NCI-H2081 treated with DMSO at 0.1 percent for 48 hours (cell line): ENCODE measurements at regions not wholly inside any gene's neighbourhood (a gene's known extent, or its start where the extent isn't known, plus 50 kb on each side); places are given as distances from the start of the nearest gene placed in this dataset.
"Not testable (repeated sequence)": the region's sequence is repeated elsewhere in the genome, so short reads cannot be mapped to it uniquely, and the experiment has no call there.

Experiments
- DNase-seq: peaks from one replicate; lab custom pipeline; 2025; lab: John Stamatoyannopoulos, UW

DNA sequence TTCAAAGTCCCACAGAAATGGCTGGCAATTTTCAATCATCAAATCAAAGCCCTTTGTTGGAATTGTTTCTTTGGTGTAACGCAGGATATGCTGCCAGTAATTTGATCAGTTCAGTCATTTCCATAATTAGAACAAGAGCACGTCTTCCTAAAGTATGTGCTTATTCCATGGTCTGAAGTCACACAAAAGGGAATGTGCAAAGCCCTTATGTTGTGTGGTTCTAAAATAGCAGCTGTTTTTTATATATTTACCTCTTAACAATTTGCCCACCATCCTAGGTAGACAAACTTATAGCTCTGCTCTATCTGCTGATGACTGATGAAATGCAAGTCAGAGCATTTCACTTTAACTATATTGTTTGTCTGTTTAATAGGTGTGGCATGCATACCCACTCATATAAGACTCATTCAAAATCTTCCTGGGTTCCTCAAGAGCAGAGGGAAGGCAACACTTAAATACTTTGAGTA, 176.1 kb upstream of the SLC38A2 start:
- no peak for DNase-seq

DNA sequence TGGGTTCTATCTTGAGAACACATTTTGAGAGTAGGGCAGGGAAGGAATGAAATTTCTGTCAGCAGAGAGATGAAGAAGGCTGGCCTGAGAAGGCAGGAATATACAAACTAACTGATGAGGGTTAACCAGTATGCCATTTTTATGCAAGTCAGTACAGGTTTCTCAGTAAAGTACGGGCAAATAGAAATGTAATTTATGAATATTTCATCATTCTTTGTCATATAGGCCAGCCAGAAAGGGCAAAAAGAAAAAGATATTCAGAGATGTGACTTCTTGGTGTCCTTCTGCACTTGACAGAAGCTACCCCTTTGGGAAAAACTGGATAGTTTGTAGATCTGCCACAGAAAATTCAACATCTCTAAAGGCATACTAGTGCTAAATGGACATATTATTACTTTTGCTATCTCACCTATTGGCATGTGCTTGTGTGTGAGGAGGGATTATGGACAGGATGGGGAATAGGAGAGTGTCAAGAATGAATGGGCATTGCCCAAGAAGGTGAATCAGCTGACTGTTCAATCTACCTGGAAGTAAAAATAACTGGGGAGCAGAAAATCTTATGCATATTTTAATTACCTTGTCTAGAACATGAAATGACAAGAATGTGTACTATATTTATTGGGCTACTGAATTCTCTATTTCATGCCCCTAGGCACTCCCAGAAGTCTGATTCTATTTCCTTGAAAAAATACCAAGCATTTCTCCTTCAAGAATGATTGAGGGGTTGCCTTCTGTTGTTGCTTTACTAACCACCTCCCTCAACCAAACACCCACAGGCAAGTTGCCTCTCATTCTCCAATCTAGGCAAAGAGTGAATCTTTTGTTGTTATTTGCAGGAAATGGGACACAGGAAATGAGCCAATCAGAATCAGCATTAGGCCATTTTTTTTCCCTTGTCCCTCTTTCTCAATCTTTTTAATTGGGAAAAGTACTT, 175.1 kb upstream of the SLC38A2 start:
- DNase-seq, result no peak

DNA sequence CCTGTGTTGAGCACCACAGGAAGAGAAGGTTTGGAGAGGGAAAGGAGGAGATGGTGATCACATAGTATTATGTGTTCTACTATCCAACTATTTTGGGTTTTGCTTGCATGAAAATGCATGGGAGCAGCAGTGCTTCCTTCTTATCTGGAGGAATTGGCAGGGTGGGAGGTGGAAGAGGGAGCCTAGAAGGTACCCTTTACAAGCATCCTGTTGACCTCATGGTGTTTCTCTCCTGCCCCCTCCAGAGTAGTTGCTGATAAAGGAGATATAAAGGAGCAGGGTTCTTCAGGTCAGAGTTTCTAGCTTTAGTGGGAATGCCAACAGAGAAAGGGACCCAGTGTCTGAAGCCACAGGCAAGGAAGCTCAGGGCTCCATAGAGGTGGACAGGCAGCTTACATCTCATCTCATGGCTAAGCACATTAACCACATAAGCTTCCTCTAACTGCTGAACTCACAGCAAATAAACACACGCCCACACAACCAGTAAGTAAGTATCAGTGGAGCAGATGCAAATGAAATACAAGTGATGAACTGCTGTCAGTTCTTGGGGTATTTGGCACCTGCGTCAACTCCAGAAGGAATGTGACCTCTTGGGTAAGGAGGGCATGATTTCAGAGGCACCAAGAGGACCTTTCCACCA, 174.2 kb upstream of the SLC38A2 start:
- no peak for DNase-seq

DNA sequence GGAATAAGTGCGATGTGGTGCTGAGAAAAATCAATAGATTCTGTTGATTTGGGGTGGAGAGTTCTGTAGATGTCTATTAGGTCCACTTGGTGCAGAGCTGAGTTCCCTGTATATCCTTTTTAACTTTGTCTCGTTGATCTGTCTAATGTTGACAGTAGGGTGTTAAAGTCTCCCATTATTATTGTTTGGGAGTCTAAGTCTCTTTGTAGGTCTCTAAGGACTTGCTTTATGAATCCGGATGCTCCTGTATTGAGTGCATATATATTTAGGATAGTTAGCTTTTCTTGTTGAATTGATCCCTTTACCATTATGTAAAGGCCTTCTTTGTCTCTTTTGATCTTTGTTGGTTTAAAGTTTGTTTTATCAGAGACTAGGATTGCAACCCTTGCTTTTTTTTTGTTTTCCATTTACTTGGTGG, 170.8 kb upstream of the SLC38A2 start:
- not testable (repeated sequence) for DNase-seq

DNA sequence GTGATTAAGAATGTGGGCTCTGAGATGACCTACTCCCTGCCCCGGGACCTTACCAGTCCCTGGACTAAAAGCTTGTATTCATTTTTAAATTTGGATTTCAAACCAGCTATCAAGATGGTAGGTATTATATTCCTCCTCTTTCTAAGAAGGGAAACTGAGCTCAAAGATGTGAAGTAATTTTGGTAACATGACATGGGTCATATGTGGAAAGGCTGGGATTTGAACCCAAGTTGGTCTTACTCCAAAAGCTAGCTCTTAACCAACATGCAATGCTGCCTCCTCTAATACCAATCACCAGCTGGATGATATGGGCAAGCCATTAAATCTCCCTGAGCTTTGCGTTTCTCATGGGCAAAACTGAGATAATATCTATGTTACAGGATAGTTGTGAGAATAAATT, 166.4 kb upstream of the SLC38A2 start:
- no peak for DNase-seq

GRCh38 chr12:46537387-46537955, 164.9 kb upstream of the SLC38A2 start:
- DNase-seq, result no peak

DNA sequence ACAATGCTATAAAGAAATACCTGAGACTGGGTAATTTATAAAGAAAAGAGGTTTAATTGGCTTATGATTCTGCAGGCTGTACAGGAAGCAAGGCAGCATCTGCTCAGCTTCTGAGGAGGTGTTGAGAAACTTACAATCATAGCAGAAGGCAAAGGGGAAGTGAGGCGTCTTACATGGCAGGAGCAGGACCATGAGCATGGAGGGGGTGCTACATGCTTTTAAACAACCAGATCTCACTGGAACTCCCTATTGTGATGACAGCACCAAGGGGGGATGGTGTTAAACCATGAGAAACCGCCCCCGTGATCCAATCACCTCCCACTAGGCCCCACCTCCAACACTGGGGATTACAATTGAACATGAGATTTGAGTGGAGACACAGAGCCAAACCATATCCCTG, 163.7 kb upstream of the SLC38A2 start:
- not testable (repeated sequence) for DNase-seq

DNA sequence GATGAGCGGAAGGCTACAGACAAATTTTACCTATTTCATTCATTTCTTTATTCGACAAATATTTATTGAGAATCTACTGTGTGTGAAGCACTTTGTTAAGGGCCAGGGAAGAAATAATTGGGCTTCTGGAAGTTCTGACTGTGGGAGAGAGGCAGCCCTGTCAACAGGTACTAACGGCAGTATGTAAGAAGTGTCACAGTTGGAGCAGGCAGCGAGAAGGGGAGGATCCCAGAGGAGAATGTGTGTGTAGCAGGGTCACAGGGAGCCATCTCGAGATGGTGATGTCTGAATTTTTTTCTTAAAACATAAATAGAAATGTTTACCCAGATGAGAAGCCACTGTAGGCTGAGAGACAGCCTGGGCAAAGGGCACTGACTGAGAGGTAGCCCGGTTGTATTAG, 163.3 kb upstream of the SLC38A2 start:
- no peak for DNase-seq

DNA sequence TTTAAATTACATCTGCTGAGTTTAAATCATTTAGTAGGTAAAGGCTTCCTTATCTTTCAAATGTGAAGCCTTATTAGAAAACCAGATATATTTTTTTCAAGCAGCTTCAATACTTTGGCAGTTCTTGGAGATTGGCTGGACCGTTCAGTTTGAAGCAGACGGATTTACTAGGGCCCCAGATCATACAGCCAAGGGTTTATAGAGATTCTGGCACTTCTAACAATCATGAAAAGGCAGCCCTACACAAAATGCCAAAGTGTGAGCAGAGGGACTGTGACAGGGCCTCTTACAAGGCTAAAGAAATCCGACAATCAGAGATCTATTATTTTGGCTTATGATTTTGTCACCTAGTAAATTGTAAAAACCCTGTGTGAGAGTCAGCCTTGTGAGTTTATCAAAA, 162.8 kb upstream of the SLC38A2 start:
- no peak for DNase-seq

GRCh38 chr12:46534327-46534840, 161.8 kb upstream of the SLC38A2 start:
- DNase-seq, result no peak

DNA sequence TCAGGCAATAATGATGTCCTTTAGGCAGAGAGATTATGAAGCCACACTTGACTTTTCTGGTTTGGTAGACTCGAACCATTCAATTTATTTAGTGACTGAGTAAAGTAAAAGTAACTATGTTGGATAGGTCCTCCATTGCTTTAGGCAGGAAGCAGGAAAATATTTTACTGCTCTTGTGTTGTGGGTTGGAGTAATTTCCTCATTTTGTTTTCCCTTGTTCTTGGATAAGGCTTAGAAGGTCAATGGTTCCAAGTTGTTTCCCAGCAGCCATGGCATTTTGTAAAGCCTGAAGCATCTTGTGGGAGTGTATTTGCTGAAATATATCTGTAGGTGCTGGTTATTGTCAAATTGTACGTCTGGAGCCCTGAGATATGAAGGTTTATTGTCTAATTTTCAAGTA, 161.2 kb upstream of the SLC38A2 start:
- DNase-seq, result no peak

DNA sequence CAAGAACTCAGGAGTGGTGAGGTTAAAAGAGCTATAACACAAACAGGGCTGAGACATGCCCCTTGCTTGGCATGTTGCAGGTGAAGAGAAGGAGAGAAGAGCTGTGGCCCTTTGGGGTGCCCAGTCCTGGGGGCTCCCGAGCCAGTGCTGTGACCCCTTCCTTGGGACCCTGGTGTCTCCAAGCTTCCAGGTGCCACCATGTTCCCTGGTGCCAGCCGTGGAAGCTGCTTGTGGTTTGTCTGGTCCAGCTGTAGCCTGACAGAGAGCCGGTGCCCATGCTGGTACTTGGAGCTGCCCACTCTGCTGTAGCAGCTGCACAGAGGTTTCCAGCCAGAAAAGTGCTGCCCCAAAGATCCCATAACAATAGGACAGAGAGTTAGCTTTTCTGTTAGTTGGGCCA, 159.2 kb upstream of the SLC38A2 start:
- no peak for DNase-seq

DNA sequence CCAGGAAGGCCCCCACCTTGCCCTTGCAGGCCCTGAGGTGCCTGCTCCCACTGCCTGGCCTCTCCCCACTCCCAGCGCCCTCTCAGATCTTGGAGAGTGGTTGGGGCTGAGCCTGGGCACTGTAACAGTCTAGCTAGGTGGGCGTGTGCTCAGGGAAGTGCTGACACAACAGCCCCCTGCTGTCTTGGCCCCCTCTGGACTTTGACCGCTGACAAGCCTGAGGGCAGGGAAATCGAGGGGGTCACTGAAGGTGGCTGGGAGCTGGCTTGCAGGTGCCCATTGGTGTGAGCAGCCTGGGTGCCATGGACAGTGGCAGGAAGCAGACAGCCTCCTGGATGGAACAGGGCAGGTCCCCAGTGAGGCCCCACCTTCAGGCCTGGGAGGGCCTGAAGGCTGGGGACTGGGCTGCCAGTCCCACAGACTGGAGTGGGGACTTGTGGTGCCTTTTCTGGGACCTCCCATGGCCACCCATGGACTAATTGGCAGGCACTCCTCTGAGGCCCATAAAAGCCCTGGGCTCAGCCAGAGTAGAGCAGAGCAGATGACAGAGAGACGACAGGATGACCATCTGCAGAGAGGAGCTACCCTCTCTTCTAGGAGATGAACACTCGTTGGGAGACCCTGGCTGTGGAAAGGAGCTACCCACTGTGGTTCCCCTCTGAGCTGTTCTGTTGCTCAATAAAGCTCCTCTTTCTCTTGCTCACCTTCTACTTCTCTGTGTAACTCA, 158.6 kb upstream of the SLC38A2 start:
- no peak for DNase-seq

- DNase-seq, result no peak
Measured at GRCh38 chr12:46530373-46531056, 157.9 kb upstream of the SLC38A2 start.

- DNase-seq, result no peak
Measured at GRCh38 chr12:46526233-46526632, 153.7 kb upstream of the SLC38A2 start.

DNA sequence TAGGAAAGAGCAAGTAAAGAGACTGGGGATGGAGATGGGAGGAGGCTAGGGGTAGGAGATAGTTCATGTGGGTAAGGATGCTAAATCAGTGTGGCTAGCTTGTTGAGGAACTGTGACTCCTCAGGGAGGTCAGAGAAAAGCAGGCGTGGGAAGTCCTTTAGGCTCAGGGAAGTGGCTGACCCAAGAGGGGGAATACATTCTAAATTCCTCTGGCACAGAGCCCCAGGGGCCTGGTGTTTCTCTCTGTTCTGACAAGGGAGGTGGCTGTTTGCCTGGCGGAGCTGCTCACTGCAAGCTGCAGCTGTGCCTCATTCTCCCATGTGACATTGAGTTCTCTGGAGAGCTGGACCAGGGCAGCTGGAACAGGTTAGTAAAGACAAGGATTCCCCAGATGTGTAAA, 152.2 kb upstream of the SLC38A2 start:
- no peak for DNase-seq

GRCh38 chr12:46523863-46524770, 151.5 kb upstream of the SLC38A2 start:
- no peak for DNase-seq

DNA sequence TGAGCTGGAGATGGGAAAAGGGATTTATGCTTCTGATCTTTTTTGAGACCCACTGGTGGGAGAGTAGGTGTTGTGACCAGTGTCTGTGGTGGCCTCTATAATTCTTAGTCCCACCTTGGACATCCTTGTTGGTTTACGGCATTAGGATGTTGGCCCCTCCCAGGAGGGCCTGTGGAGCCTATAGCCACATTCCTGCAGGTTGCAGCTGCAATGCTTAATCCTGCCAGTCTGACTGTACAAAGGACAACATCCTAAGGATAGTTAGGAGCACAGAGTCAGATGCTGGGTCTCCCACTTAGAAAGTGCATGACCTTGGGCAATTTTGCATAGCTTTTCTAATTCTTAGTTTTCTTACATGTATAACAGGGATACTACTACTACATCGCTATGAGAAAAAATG, 150.9 kb upstream of the SLC38A2 start:
- no peak for DNase-seq

- DNase-seq, result no peak
Measured at GRCh38 chr12:46522071-46522470, 149.5 kb upstream of the SLC38A2 start.

DNA sequence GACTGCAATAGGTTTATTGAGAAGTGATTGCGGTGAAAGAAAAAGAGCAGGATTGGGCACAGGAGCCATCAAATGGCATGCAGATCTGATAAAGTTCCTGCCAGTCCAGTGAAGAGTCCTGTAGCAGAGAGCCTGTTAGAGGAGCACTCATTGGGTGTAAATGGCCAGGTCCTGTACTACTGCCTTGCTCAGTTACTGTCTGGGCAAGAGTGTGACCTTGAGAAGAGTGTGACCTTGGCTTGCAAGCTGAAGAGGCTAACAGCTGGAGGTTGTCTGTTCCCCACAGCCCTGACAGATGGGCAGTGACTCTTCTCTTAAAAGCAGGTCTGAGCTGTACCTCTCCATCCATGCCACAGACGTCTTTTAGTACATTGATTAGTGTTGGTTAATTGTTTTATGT, 148.6 kb upstream of the SLC38A2 start:
- DNase-seq, result no peak
